ENCODE measurements at regions not wholly inside any gene's neighbourhood (a gene's known extent, or its start where the extent isn't known, plus 50 kb on each side); places are given as distances from the start of the nearest gene placed in this dataset.

DNA sequence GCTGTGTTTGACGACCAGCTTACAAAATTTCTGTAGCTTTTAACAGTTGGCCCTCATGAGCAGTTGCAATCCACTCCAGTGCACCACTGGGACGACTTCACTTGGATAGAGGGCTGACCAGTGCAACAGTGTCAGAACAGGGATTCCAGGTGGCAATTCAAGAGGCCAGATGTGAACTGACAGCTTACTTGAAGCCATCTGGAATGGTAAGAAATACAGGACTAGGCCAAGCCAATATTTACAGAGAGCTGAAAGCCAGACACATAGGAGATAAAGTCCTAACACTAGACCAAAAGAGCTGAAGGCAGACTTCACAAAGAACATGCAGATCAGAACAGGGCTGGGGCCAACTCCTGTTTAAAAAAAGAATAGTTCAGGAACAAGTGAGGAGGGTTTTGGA is 93.5 kb upstream of the NFIA start:
- Histone ChIP-seq H3K9me3 (ENCODE audit: control insufficient read depth, low read depth, low read length) (no peaks in the 10 kb centered on the region), H3K4me1 (ENCODE audit: control insufficient read depth, extremely low read depth, insufficient read depth, low read length) (peaks cover 8% of the 10 kb centered on the region), H3K4me2 (ENCODE audit: control insufficient read depth, extremely low read depth, insufficient read depth, low read depth, low read length) (no peak overlapping the region), H3K36me3 (ENCODE audit: control insufficient read depth in 2 of 2, extremely low read depth in 1 of 2, insufficient read depth in 2 of 2, low read length in 2 of 2) (no peaks in the 10 kb centered on the region), H3K79me2 (ENCODE audit: control insufficient read depth, insufficient read depth, low read length) (no peaks in the 10 kb centered on the region), H4K20me1 (ENCODE audit: control insufficient read depth, extremely low read depth, insufficient read depth, low read length) (no peaks in the 10 kb centered on the region), H3K9me1 (ENCODE audit: control insufficient read depth, extremely low read depth, insufficient read depth, low read length) (no peaks in the 10 kb centered on the region), H3K27ac (ENCODE audit: control insufficient read depth, insufficient read depth, low read length) (no peak overlapping the region), H2AFZ (ENCODE audit: control insufficient read depth, low read length) (no peak overlapping the region), H3K4me3 (ENCODE audit: control insufficient read depth in 2 of 3, extremely low read depth in 1 of 3, insufficient read depth in 2 of 3, low read depth in 1 of 3, low read length in 3 of 3) (no peak overlapping the region), H3K9ac (ENCODE audit: control insufficient read depth, extremely low read depth, insufficient read depth, low read length) (no peak overlapping the region), H3K27me3 (ENCODE audit: control insufficient read depth, extremely low read depth, insufficient read depth, low read length) (no peaks in the 10 kb centered on the region)
- dilution Hi-C loops (cut with MboI; ENCODE audit: extremely low pct_ligation_motif_present, low sequenced_read_pairs) = no loop called here
- FAIRE-seq (no peak), DNase-seq (ENCODE audit: low read depth, low spot score) (no peak)
- no peak for TF ChIP-seq CTCF (optimal IDR thresholded peaks at IDR 0.05 in 1 of 3, IDR thresholded peaks at IDR 0.05 in 1 of 3, conservative IDR thresholded peaks at IDR 0.05 in 1 of 3; ENCODE audit: extremely low read depth in 1 of 3, insufficient read depth in 2 of 3, low read length in 3 of 3)

GRCh38 chr1:60987904-60988303 is 94.5 kb upstream of the NFIA start:
- dilution Hi-C loops (cut with MboI; ENCODE audit: extremely low pct_ligation_motif_present, low sequenced_read_pairs) = no loop called here

More at GRCh38 chr1:60987904-60988303, 94.5 kb upstream of the NFIA start:
- no peak for FAIRE-seq
- Histone ChIP-seq H3K9ac (ENCODE audit: control insufficient read depth, extremely low read depth, insufficient read depth, low read length) (no peak overlapping the region), H3K4me3 (ENCODE audit: control insufficient read depth in 2 of 3, extremely low read depth in 1 of 3, insufficient read depth in 2 of 3, low read depth in 1 of 3, low read length in 3 of 3) (no peak overlapping the region), H3K27ac (ENCODE audit: control insufficient read depth, insufficient read depth, low read length) (no peak overlapping the region), H3K9me3 (ENCODE audit: control insufficient read depth, low read depth, low read length) (no peaks in the 10 kb centered on the region), H4K20me1 (ENCODE audit: control insufficient read depth, extremely low read depth, insufficient read depth, low read length) (no peaks in the 10 kb centered on the region), H3K4me1 (ENCODE audit: control insufficient read depth, extremely low read depth, insufficient read depth, low read length) (peaks cover 8% of the 10 kb centered on the region), H2AFZ (ENCODE audit: control insufficient read depth, low read length) (no peak overlapping the region), H3K9me1 (ENCODE audit: control insufficient read depth, extremely low read depth, insufficient read depth, low read length) (no peaks in the 10 kb centered on the region), H3K79me2 (ENCODE audit: control insufficient read depth, insufficient read depth, low read length) (no peaks in the 10 kb centered on the region), H3K4me2 (ENCODE audit: control insufficient read depth, extremely low read depth, insufficient read depth, low read depth, low read length) (no peak overlapping the region), H3K36me3 (ENCODE audit: control insufficient read depth in 2 of 2, extremely low read depth in 1 of 2, insufficient read depth in 2 of 2, low read length in 2 of 2) (no peaks in the 10 kb centered on the region), H3K27me3 (ENCODE audit: control insufficient read depth, extremely low read depth, insufficient read depth, low read length) (no peaks in the 10 kb centered on the region)
- no peak for DNase-seq (ENCODE audit: low read depth, low spot score)
- no peak for TF ChIP-seq EZH2 (IDR thresholded peaks at IDR 0.05; ENCODE audit: low read length)
- TF ChIP-seq CTCF (optimal IDR thresholded peaks at IDR 0.05 in 1 of 3, IDR thresholded peaks at IDR 0.05 in 1 of 3, conservative IDR thresholded peaks at IDR 0.05 in 1 of 3; ENCODE audit: extremely low read depth in 1 of 3, insufficient read depth in 2 of 3, low read length in 3 of 3) = no peak

Measured in keratinocyte (primary cell).